H1 (cell line): ENCODE measurements at regions not wholly inside any gene's neighbourhood (a gene's known extent, or its start where the extent isn't known, plus 50 kb on each side); places are given as distances from the start of the nearest gene placed in this dataset.

Source experiments
- CBX5 ChIP-seq: fragments of 300-800, 300-1000 bp; sonication (generic); IDR thresholded peaks from 2 replicates; pipeline ENCODE4 v1.7.1; 2016; ENCODE audit warnings: antibody characterized with exemption, low read length, low read depth
- CHD2 ChIP-seq: IDR thresholded peaks from 2 replicates; pipeline ENCODE4 v1.6.1; 2012; ENCODE audit warnings: low read length, improper control_type of control experiment
- HDAC6 ChIP-seq: IDR thresholded peaks from one replicate; pipeline ENCODE4 v1.7.1; 2012; ENCODE audit warnings: low read depth, mild to moderate bottlenecking, inconsistent platforms, low read length, moderate library complexity
- KDM4A ChIP-seq: IDR thresholded peaks from one replicate; pipeline ENCODE4 v1.7.1; 2012; ENCODE audit warnings: low read depth, mild to moderate bottlenecking, moderate library complexity, low read length, inconsistent platforms; ENCODE audit not compliant: severe bottlenecking
- RBBP5 ChIP-seq: IDR thresholded peaks from 2 replicates; pipeline ENCODE4 v1.7.1; 2012; ENCODE audit warnings: low read depth, mild to moderate bottlenecking, inconsistent platforms, low read length, moderate library complexity, borderline replicate concordance
- SP1 ChIP-seq: IDR thresholded peaks from 2 replicates; pipeline ENCODE4 v1.6.1; 2011; ENCODE audit warnings: low read depth, low read length
- TAF1 ChIP-seq: IDR thresholded peaks from 2 replicates; pipeline ENCODE4 v1.6.1; 2011; ENCODE audit warnings: mild to moderate bottlenecking, low read depth, low read length
- TAF7 ChIP-seq: optimal IDR thresholded peaks from 2 replicates; pipeline ENCODE3; 2011; ENCODE audit warnings: low read depth, mild to moderate bottlenecking, inconsistent platforms, low read length, moderate library complexity, borderline replicate concordance
- TBP ChIP-seq: IDR thresholded peaks from 2 replicates; pipeline ENCODE4 v1.6.1; 2011; ENCODE audit warnings: low read depth, low read length, improper control_type of control experiment
- TF ChIP-seq, protein P1 (sequence below): fragments of 300-600 bp; sonication (generic); IDR thresholded peaks from 2 replicates; pipeline ENCODE4 v1.7.1; 2012; ENCODE audit warnings: low read length, moderate library complexity, mild to moderate bottlenecking, inconsistent platforms; ENCODE audit not compliant: insufficient replicate concordance
- TF ChIP-seq, protein P2 (sequence below): IDR thresholded peaks from 2 replicates; pipeline ENCODE4 v1.6.1; 2011; ENCODE audit warnings: low read depth, mild to moderate bottlenecking, low read length; ENCODE audit not compliant: insufficient read depth
- TF ChIP-seq, protein P3 (sequence below): IDR thresholded peaks from 2 replicates; pipeline ENCODE4 v1.6.1; 2012; ENCODE audit warnings: inconsistent platforms

DNA sequence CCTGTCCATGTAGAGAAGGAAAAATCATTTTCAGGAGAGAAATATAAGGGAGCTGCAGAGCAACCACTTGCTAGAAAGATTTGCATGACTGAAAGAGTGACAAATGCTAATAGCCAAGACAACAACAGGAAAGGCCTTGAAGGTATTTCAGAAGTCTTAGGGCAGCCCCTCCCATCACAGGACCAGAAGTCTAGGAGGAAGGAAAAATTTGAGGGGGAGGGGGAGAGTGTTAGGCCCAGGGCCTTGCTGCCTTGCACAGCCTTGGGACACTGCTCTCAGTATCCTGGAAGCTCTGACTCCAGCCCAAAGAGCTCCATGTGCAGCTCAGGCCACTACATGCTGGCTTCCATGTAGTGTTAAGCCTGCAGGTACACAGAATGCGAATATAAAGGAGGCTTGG, 266.9 kb downstream of the GLI2 start (continued):
- TF ChIP-seq, protein P1, sequence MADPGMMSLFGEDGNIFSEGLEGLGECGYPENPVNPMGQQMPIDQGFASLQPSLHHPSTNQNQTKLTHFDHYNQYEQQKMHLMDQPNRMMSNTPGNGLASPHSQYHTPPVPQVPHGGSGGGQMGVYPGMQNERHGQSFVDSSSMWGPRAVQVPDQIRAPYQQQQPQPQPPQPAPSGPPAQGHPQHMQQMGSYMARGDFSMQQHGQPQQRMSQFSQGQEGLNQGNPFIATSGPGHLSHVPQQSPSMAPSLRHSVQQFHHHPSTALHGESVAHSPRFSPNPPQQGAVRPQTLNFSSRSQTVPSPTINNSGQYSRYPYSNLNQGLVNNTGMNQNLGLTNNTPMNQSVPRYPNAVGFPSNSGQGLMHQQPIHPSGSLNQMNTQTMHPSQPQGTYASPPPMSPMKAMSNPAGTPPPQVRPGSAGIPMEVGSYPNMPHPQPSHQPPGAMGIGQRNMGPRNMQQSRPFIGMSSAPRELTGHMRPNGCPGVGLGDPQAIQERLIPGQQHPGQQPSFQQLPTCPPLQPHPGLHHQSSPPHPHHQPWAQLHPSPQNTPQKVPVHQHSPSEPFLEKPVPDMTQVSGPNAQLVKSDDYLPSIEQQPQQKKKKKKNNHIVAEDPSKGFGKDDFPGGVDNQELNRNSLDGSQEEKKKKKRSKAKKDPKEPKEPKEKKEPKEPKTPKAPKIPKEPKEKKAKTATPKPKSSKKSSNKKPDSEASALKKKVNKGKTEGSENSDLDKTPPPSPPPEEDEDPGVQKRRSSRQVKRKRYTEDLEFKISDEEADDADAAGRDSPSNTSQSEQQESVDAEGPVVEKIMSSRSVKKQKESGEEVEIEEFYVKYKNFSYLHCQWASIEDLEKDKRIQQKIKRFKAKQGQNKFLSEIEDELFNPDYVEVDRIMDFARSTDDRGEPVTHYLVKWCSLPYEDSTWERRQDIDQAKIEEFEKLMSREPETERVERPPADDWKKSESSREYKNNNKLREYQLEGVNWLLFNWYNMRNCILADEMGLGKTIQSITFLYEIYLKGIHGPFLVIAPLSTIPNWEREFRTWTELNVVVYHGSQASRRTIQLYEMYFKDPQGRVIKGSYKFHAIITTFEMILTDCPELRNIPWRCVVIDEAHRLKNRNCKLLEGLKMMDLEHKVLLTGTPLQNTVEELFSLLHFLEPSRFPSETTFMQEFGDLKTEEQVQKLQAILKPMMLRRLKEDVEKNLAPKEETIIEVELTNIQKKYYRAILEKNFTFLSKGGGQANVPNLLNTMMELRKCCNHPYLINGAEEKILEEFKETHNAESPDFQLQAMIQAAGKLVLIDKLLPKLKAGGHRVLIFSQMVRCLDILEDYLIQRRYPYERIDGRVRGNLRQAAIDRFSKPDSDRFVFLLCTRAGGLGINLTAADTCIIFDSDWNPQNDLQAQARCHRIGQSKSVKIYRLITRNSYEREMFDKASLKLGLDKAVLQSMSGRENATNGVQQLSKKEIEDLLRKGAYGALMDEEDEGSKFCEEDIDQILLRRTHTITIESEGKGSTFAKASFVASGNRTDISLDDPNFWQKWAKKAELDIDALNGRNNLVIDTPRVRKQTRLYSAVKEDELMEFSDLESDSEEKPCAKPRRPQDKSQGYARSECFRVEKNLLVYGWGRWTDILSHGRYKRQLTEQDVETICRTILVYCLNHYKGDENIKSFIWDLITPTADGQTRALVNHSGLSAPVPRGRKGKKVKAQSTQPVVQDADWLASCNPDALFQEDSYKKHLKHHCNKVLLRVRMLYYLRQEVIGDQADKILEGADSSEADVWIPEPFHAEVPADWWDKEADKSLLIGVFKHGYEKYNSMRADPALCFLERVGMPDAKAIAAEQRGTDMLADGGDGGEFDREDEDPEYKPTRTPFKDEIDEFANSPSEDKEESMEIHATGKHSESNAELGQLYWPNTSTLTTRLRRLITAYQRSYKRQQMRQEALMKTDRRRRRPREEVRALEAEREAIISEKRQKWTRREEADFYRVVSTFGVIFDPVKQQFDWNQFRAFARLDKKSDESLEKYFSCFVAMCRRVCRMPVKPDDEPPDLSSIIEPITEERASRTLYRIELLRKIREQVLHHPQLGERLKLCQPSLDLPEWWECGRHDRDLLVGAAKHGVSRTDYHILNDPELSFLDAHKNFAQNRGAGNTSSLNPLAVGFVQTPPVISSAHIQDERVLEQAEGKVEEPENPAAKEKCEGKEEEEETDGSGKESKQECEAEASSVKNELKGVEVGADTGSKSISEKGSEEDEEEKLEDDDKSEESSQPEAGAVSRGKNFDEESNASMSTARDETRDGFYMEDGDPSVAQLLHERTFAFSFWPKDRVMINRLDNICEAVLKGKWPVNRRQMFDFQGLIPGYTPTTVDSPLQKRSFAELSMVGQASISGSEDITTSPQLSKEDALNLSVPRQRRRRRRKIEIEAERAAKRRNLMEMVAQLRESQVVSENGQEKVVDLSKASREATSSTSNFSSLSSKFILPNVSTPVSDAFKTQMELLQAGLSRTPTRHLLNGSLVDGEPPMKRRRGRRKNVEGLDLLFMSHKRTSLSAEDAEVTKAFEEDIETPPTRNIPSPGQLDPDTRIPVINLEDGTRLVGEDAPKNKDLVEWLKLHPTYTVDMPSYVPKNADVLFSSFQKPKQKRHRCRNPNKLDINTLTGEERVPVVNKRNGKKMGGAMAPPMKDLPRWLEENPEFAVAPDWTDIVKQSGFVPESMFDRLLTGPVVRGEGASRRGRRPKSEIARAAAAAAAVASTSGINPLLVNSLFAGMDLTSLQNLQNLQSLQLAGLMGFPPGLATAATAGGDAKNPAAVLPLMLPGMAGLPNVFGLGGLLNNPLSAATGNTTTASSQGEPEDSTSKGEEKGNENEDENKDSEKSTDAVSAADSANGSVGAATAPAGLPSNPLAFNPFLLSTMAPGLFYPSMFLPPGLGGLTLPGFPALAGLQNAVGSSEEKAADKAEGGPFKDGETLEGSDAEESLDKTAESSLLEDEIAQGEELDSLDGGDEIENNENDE = no peak
- TF ChIP-seq, protein P2, sequence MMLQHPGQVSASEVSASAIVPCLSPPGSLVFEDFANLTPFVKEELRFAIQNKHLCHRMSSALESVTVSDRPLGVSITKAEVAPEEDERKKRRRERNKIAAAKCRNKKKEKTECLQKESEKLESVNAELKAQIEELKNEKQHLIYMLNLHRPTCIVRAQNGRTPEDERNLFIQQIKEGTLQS = no peak
- TF ChIP-seq TAF7 = no peak
- TF ChIP-seq CBX5 = no peak
- TF ChIP-seq TAF1 = no peak
- TF ChIP-seq HDAC6 = no peak
- no peak for TF ChIP-seq CHD2
- no peak for TF ChIP-seq TBP
- TF ChIP-seq RBBP5 = no peak
- no peak for TF ChIP-seq KDM4A
- TF ChIP-seq, protein P3, sequence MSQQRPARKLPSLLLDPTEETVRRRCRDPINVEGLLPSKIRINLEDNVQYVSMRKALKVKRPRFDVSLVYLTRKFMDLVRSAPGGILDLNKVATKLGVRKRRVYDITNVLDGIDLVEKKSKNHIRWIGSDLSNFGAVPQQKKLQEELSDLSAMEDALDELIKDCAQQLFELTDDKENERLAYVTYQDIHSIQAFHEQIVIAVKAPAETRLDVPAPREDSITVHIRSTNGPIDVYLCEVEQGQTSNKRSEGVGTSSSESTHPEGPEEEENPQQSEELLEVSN = no peak
- no peak for TF ChIP-seq SP1
